IMR-90 (cell line): ENCODE measurements at regions not wholly inside any gene's neighbourhood (a gene's known extent, or its start where the extent isn't known, plus 50 kb on each side); places are given as distances from the start of the nearest gene placed in this dataset.

Experiments used
- ATAC-seq: fragments of 200-7000 bp; cut with Tn5 transposase; 2 replicates; pipeline ENCODE4 v1.9.1; 2020; ENCODE audit warnings: low read depth, mild to moderate bottlenecking, moderate library complexity
- BruUV-seq: library from RNA; stranded (reverse); fragments of 400-500 nt; replicated peaks from 2 replicates; lab custom pipeline; 2021; lab: Mats Ljungman, UMichigan
- CTCF ChIA-PET: fragments of 300-600 bp; formaldehyde crosslinking; extraction: SDS; loops from one replicate; lab custom pipeline; 2021; ENCODE audit warnings: antibody characterized with exemption; lab: Yijun Ruan, JAX
- POLR2A ChIA-PET: fragments of 300-600 bp; sonication (Branson Sonifier 250); formaldehyde crosslinking; loops from one replicate; lab custom pipeline; 2022; ENCODE audit warnings: antibody characterized with exemption; ENCODE audit not compliant: unreplicated experiment; lab: Charles Lee
- DNase-seq: peaks from one replicate; pipeline ENCODE4 v3.0.0; 2013
- H2AFZ ChIP-seq: replicated peaks from 2 replicates; pipeline ENCODE3; 2013; ENCODE audit warnings: low read length, mild to moderate bottlenecking; ENCODE audit not compliant: poor library complexity
- H2AK5ac ChIP-seq: 2 replicates; pipeline ENCODE4 v1.6.1; 2013; ENCODE audit warnings: low read depth, low read length, inconsistent platforms
- H2AK9ac ChIP-seq: replicated peaks from 2 replicates; pipeline ENCODE3; 2013; ENCODE audit warnings: mild to moderate bottlenecking, low read depth, low read length, moderate library complexity; ENCODE audit not compliant: poor library complexity
- H2BK120ac ChIP-seq: 2 replicates; pipeline ENCODE4 v1.6.1; 2013; ENCODE audit warnings: low read depth, low read length, inconsistent platforms
- H2BK15ac ChIP-seq: 3 replicates; pipeline ENCODE4 v1.6.1; 2013; ENCODE audit warnings: low read depth, low read length, inconsistent platforms
- H2BK20ac ChIP-seq: 2 replicates; pipeline ENCODE4 v1.6.1; 2013; ENCODE audit warnings: low read depth, mild to moderate bottlenecking, inconsistent platforms, low read length, moderate library complexity
- H2BK5ac ChIP-seq: 2 replicates; pipeline ENCODE4 v1.6.1; 2013; ENCODE audit warnings: mild to moderate bottlenecking, low read depth, low read length, inconsistent platforms; ENCODE audit not compliant: poor library complexity, severe bottlenecking
- H3K14ac ChIP-seq: replicated peaks from 2 replicates; pipeline ENCODE4 v1.6.1; 2013; ENCODE audit warnings: low read depth, low read length, inconsistent platforms
- H3K18ac ChIP-seq: 2 replicates; pipeline ENCODE4 v1.6.1; 2013; ENCODE audit warnings: low read depth, low read length, control low read depth
- H3K23ac ChIP-seq: 2 replicates; pipeline ENCODE4 v1.6.1; 2013; ENCODE audit warnings: low read depth, low read length, inconsistent platforms
- H3K27ac ChIP-seq: 2 replicates; pipeline ENCODE4 v1.5.1; 2013; ENCODE audit warnings: mild to moderate bottlenecking, control low read depth, low read length; ENCODE audit not compliant: insufficient read depth
- H3K27me3 ChIP-seq: 2 replicates; pipeline ENCODE4 v1.6.1; 2013; ENCODE audit warnings: low read length; ENCODE audit not compliant: control insufficient read depth, insufficient read depth
- H3K36me3 ChIP-seq: 2 replicates; pipeline ENCODE4 v1.6.1; 2013; ENCODE audit warnings: low read length, mixed read lengths; ENCODE audit not compliant: control insufficient read depth, insufficient read depth
- H3K4ac ChIP-seq: 2 replicates; pipeline ENCODE4 v1.6.1; 2013; ENCODE audit warnings: low read depth, low read length, inconsistent platforms
- H3K4me1 ChIP-seq: 2 replicates; pipeline ENCODE4 v1.6.1; 2013; ENCODE audit warnings: low read length, mixed read lengths; ENCODE audit not compliant: control insufficient read depth, insufficient read depth
- H3K4me2 ChIP-seq: 2 replicates; pipeline ENCODE4 v1.6.1; 2013; ENCODE audit warnings: low read depth, mild to moderate bottlenecking, control low read depth, low read length, moderate library complexity
- H3K4me3 ChIP-seq: 2 replicates; pipeline ENCODE4 v1.5.1; 2013; ENCODE audit warnings: low read depth, mild to moderate bottlenecking, control low read depth, low read length, moderate library complexity; ENCODE audit not compliant: insufficient read depth
- H3K56ac ChIP-seq: 2 replicates; pipeline ENCODE4 v1.6.1; 2013; ENCODE audit warnings: low read length, inconsistent platforms; ENCODE audit not compliant: insufficient read depth; ENCODE audit errors: extremely low read depth
- H3K79me1 ChIP-seq, 2 experiments: 2 replicates each; pipeline ENCODE4 v1.6.1; 2013; ENCODE audit warnings: low read length in 2 of 2, inconsistent platforms in 1 of 2, low read depth in 1 of 2
- H3K9ac ChIP-seq: 2 replicates; pipeline ENCODE4 v1.6.1; 2013; ENCODE audit warnings: low read depth, low read length, control low read depth
- H3K9me1 ChIP-seq: 2 replicates; pipeline ENCODE4 v1.6.1; 2013; ENCODE audit warnings: low read length, inconsistent platforms; ENCODE audit not compliant: insufficient read depth
- H3K9me3 ChIP-seq: 2 replicates; pipeline ENCODE4 v1.6.1; 2013; ENCODE audit warnings: low read length; ENCODE audit not compliant: control insufficient read depth, insufficient read depth
- H4K20me1 ChIP-seq: 2 replicates; pipeline ENCODE4 v1.6.1; 2013; ENCODE audit warnings: low read length, inconsistent platforms; ENCODE audit not compliant: insufficient read depth
- H4K5ac ChIP-seq: 2 replicates; pipeline ENCODE4 v1.6.1; 2013; ENCODE audit warnings: mild to moderate bottlenecking, low read depth, low read length, control low read depth
- H4K8ac ChIP-seq, 2 experiments: 2 replicates each; pipeline ENCODE4 v1.6.1; 2013; ENCODE audit warnings: low read depth in 2 of 2, low read length in 2 of 2, control low read depth in 1 of 2, inconsistent platforms in 1 of 2
- H4K91ac ChIP-seq: 2 replicates; pipeline ENCODE4 v1.6.1; 2013; ENCODE audit warnings: low read depth, low read length, inconsistent platforms; ENCODE audit not compliant: insufficient read depth
- RAD21 ChIP-seq: IDR thresholded peaks from 2 replicates; pipeline ENCODE4 v1.6.1; 2012; ENCODE audit warnings: low read length, improper control_type of control experiment
- RFX5 ChIP-seq: IDR thresholded peaks from 2 replicates; pipeline ENCODE4 v1.8.0; 2012; ENCODE audit warnings: low read depth, mild to moderate bottlenecking, low read length, moderate library complexity
- WGBS, 2 experiments: methylation state at CpG; one replicate each; pipeline versions ENCODE4 v1.1.5 to v1.1.7; 2013; ENCODE audit warnings: missing lambda C conversion rate in 2 of 2; ENCODE audit not compliant: insufficient read length in 1 of 2; ENCODE audit errors: extremely low coverage in 2 of 2; 5-methylcytosine and 5-hydroxymethylcytosine counted together
- dilution Hi-C: fragments of 300-500 bp; cut with HindIII; formaldehyde crosslinking; loops from one replicate; pipeline ENCODE4 v1.14.3; 2018; ENCODE audit warnings: low sequenced_read_pairs; ENCODE audit not compliant: unreplicated experiment
- in situ Hi-C: fragments of 300-500 bp; cut with MboI; formaldehyde crosslinking; loops from 3 replicates; pipeline ENCODE4 v1.14.3; 2019; ENCODE audit warnings: low sequenced_read_pairs, inconsistent platforms, mixed read lengths
- intact Hi-C: fragments of 100-400 bp; cut with micrococcal nuclease; formaldehyde crosslinking; loops from 2 replicates; pipeline ENCODE4 v1.10.0; 2022
- TF ChIP-seq, protein P1 (sequence below): conservative IDR thresholded peaks from 2 replicates; pipeline ENCODE4 v1.5.1; 2012; ENCODE audit warnings: mild to moderate bottlenecking, low read depth, low read length, improper control_type of control experiment

DNA sequence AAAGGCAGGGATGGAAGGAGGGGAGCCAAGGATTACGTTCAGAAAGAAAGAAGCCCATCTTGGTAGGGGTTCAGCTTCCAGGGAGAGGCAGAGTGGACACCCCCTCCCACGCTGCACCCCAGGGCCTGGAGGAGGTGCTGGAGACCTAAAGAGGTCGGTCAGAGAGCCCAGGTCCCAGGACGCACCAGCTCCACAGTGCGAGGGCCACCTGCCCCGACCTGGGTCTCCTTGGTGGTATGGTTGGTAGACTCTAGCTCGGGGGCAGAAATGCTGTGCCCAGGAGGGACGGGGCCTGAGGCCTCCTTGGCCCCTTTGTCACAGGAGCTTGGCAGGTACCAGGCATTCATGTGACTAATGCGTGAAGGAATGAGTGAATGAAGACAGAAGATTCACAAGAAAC, 87.1 kb upstream of the RAB6C start:
- H2BK5ac ChIP-seq = no peak overlapping the region
- H3K9me1 ChIP-seq = no peaks in the 10 kb centered on the region
- no peak overlapping the region for H3K4me3 ChIP-seq
- H3K36me3 ChIP-seq = no peaks in the 10 kb centered on the region
- ATAC-seq = no peak
- H2AFZ ChIP-seq = no peak overlapping the region
- H3K4ac ChIP-seq = no peak overlapping the region
- DNase-seq = no peak
- POLR2A ChIA-PET = no interaction called here
- no peak overlapping the region for H3K9ac ChIP-seq
- H3K18ac ChIP-seq = no peak overlapping the region
- H3K56ac ChIP-seq = no peak overlapping the region
- no peak overlapping the region for H2BK120ac ChIP-seq
- no peaks in the 10 kb centered on the region for H3K9me3 ChIP-seq
- in situ Hi-C loops (no loop called here), intact Hi-C loops (no loop called here), dilution Hi-C loops (no loop called here)
- H4K91ac ChIP-seq = no peak overlapping the region
- no TSS peak for BruUV-seq
- H3K4me2 ChIP-seq = no peak overlapping the region
- no peak overlapping the region for H3K23ac ChIP-seq
- H3K27ac ChIP-seq = no peak overlapping the region
- no peak overlapping the region for H2BK15ac ChIP-seq
- H4K20me1 ChIP-seq = no peaks in the 10 kb centered on the region
- H2AK9ac ChIP-seq = no peak overlapping the region
- CTCF ChIA-PET = no interaction called here
- H3K14ac ChIP-seq = no peak overlapping the region
- H3K79me1 ChIP-seq = no peaks in the 10 kb centered on the region
- H2AK5ac ChIP-seq = no peak overlapping the region
- H4K5ac ChIP-seq = no peak overlapping the region
- H3K4me1 ChIP-seq = no peaks in the 10 kb centered on the region
- no peak overlapping the region for H2BK20ac ChIP-seq
- no peak overlapping the region for H4K8ac ChIP-seq
- TF ChIP-seq RAD21 (no peak), RFX5 (no peak)
- TF ChIP-seq, protein P1, sequence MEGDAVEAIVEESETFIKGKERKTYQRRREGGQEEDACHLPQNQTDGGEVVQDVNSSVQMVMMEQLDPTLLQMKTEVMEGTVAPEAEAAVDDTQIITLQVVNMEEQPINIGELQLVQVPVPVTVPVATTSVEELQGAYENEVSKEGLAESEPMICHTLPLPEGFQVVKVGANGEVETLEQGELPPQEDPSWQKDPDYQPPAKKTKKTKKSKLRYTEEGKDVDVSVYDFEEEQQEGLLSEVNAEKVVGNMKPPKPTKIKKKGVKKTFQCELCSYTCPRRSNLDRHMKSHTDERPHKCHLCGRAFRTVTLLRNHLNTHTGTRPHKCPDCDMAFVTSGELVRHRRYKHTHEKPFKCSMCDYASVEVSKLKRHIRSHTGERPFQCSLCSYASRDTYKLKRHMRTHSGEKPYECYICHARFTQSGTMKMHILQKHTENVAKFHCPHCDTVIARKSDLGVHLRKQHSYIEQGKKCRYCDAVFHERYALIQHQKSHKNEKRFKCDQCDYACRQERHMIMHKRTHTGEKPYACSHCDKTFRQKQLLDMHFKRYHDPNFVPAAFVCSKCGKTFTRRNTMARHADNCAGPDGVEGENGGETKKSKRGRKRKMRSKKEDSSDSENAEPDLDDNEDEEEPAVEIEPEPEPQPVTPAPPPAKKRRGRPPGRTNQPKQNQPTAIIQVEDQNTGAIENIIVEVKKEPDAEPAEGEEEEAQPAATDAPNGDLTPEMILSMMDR = no peak
- no peaks in the 10 kb centered on the region; the same call in 1 of the 2 replicates for H3K27me3 ChIP-seq
- WGBS, 2 experiments = 60% methylated on average over 2 of the region's 9 CpGs; no CpG with 5 or more reads in 1 of the 2 experiments
